ENCODE measurements at regions not wholly inside any gene's neighbourhood (a gene's known extent, or its start where the extent isn't known, plus 50 kb on each side); places are given as distances from the start of the nearest gene placed in this dataset.
"Not testable (repeated sequence)": the region's sequence is repeated elsewhere in the genome, so short reads cannot be mapped to it uniquely, and the experiment has no call there.

GRCh38 chr15:69928890-69929289 lies 168.8 kb downstream of the TLE3 start:
- TF ChIP-seq POLR2A, CTCF (IDR thresholded peaks at IDR 0.05): not testable (repeated sequence)
